ENCODE measurements at regions not wholly inside any gene's neighbourhood (a gene's known extent, or its start where the extent isn't known, plus 50 kb on each side); places are given as distances from the start of the nearest gene placed in this dataset.

- no peak for TF ChIP-seq POLR2A (IDR thresholded peaks at IDR 0.05)
- no peak for TF ChIP-seq POLR2AphosphoS5 (IDR thresholded peaks at IDR 0.05)
Measured at GRCh38 chr1:102184477-102184876, 187.8 kb upstream of the OLFM3 start.

All from spleen (tissue), 3 donors.